B cell (primary cell): ENCODE measurements at regions not wholly inside any gene's neighbourhood (a gene's known extent, or its start where the extent isn't known, plus 50 kb on each side); places are given as distances from the start of the nearest gene placed in this dataset.

Experiments used
- ATAC-seq: fragments of 200-7000 bp; cut with Tn5 transposase; one replicate; pipeline ENCODE4 v1.10.0; 2021; ENCODE audit warnings: low read depth, mild to moderate bottlenecking, moderate number of reproducible peaks, moderate library complexity
- CTCF ChIA-PET: fragments of 350-600 bp; sonication (Branson Sonifier 250); formaldehyde crosslinking; loops from one replicate; lab custom pipeline; 2021; ENCODE audit warnings: antibody characterized with exemption, inconsistent platforms; lab: Charles Lee
- POLR2A ChIA-PET: fragments of 350-600 bp; sonication (Branson Sonifier 250); formaldehyde crosslinking; loops from one replicate; lab custom pipeline; 2021; ENCODE audit warnings: antibody characterized with exemption; lab: Charles Lee
- DNase-seq: peaks from one replicate; pipeline ENCODE4 v3.0.0; 2013
- H2AFZ ChIP-seq: 2 replicates; pipeline ENCODE4 v1.6.1; 2012; ENCODE audit warnings: mild to moderate bottlenecking, low read depth, low read length; ENCODE audit not compliant: insufficient read depth, poor library complexity, severe bottlenecking
- H3K27ac ChIP-seq, 2 donors: 1 replicate in 1 of 2; 2 replicates in 1 of 2; pipeline ENCODE4 v1.5.1; 2012 to 2013; ENCODE audit warnings: low read length in 2 of 2, mild to moderate bottlenecking in 2 of 2, moderate library complexity in 1 of 2
- H3K27me3 ChIP-seq, 4 experiments: fragments of 200-600 bp in 1 of 4; sonication (generic) in 1 of 4; replicated peaks in 1 of 4; 1 replicate in 2 of 4; 2 replicates in 2 of 4; pipeline versions ENCODE4 v1.6.1 to v1.7.0; 2013 to 2016; ENCODE audit warnings: low read length in 3 of 4, mild to moderate bottlenecking in 2 of 4, mixed read lengths in 1 of 4, moderate library complexity in 1 of 4; ENCODE audit not compliant: insufficient read depth in 4 of 4, control insufficient read depth in 3 of 4; ENCODE audit errors: control extremely low read depth in 1 of 4
- H3K36me3 ChIP-seq, 2 experiments: replicated peaks in 1 of 2; 1 replicate in 1 of 2; 2 replicates in 1 of 2; pipeline versions ENCODE4 v1.6.1 to v1.7.1; 2013; ENCODE audit warnings: low read length in 1 of 2; ENCODE audit not compliant: insufficient read depth in 2 of 2, control insufficient read depth in 1 of 2; ENCODE audit errors: control extremely low read depth in 1 of 2, extremely low read depth in 1 of 2
- H3K4me1 ChIP-seq, 2 donors: fragments of 200-600 bp in 1 of 2; sonication (generic) in 1 of 2; 1 replicate in 1 of 2; 2 replicates in 1 of 2; pipeline versions ENCODE4 v1.5.1 to v1.6.1; 2013 to 2017; ENCODE audit warnings: low read length in 2 of 2; ENCODE audit not compliant: control insufficient read depth in 2 of 2, insufficient read depth in 2 of 2
- H3K4me2 ChIP-seq: replicated peaks from 2 replicates; pipeline ENCODE3; 2012; ENCODE audit warnings: mild to moderate bottlenecking, low read depth, low read length; ENCODE audit not compliant: poor library complexity, severe bottlenecking
- H3K4me3 ChIP-seq, 5 experiments: fragments of 200-600 bp in 1 of 5; sonication (generic) in 1 of 5; 1 replicate in 3 of 5; 2 replicates in 2 of 5; pipeline versions ENCODE4 v1.5.1 to v1.7.0; 2011 to 2016; ENCODE audit warnings: low read length in 4 of 5, mild to moderate bottlenecking in 4 of 5, low read depth in 2 of 5, control low read depth in 1 of 5, moderate library complexity in 1 of 5; ENCODE audit not compliant: insufficient read depth in 1 of 5; ENCODE audit errors: control extremely low read depth in 1 of 5, extremely low read depth in 1 of 5
- H3K79me2 ChIP-seq: fragments of 200-600 bp; sonication (generic); one replicate; pipeline ENCODE4 v1.6.0; 2016; ENCODE audit warnings: low read length; ENCODE audit not compliant: control insufficient read depth, insufficient read depth
- H3K9ac ChIP-seq: fragments of 200-600 bp; sonication (generic); 2 replicates; pipeline ENCODE4 v1.6.1; 2017; ENCODE audit warnings: mild to moderate bottlenecking, low read length, moderate library complexity
- H3K9me3 ChIP-seq, 3 donors: one replicate each; pipeline versions ENCODE4 v1.6.1 to v1.7.1; 2013; ENCODE audit warnings: low read length in 2 of 3; ENCODE audit not compliant: control insufficient read depth in 2 of 3, insufficient read depth in 1 of 3; ENCODE audit errors: control extremely low read depth in 1 of 3
- H4K20me1 ChIP-seq: 2 replicates; pipeline ENCODE4 v1.6.0; 2012; ENCODE audit warnings: mild to moderate bottlenecking, low read length; ENCODE audit not compliant: insufficient read depth, control insufficient read depth, poor library complexity, severe bottlenecking
- H3K27ac Mint-ChIP-seq: one replicate; pipeline ENCODE4 v1.8.0; 2021; ENCODE audit warnings: mixed read lengths
- H3K27me3 Mint-ChIP-seq: one replicate; pipeline ENCODE4 v1.8.0; 2021; ENCODE audit warnings: mixed read lengths
- H3K4me1 Mint-ChIP-seq: one replicate; pipeline ENCODE4 v1.8.0; 2021; ENCODE audit warnings: mixed read lengths
- H3K4me3 Mint-ChIP-seq: one replicate; pipeline ENCODE4 v1.8.0; 2021; ENCODE audit warnings: mixed read lengths
- H3K9me3 Mint-ChIP-seq: one replicate; pipeline ENCODE4 v1.8.0; 2022; ENCODE audit warnings: mixed read lengths; ENCODE audit not compliant: insufficient read depth
- CTCF ChIP-seq: fragments of 200-600 bp; IDR thresholded peaks from one replicate; pipeline ENCODE4 v1.8.0; 2022; ENCODE audit warnings: antibody characterized with exemption, mild to moderate bottlenecking
- EZH2 ChIP-seq: IDR thresholded peaks from 2 replicates; pipeline ENCODE4 v1.6.1; 2012; ENCODE audit warnings: borderline replicate concordance, low read depth, mild to moderate bottlenecking, moderate library complexity, low read length; ENCODE audit not compliant: insufficient read depth, poor library complexity, severe bottlenecking
- WGBS: methylation state at CpG from one replicate; pipeline ENCODE4 v1.1.5; 2013; ENCODE audit warnings: missing lambda C conversion rate; ENCODE audit not compliant: insufficient coverage; 5-methylcytosine and 5-hydroxymethylcytosine counted together
- intact Hi-C: fragments of 100-400 bp; cut with micrococcal nuclease; formaldehyde crosslinking; loops from one replicate; pipeline ENCODE4 v1.10.0; 2022

- Histone ChIP-seq H3K4me3 (no peak overlapping the region), H3K4me1 (no peaks in the 10 kb centered on the region), H3K36me3 (no peaks in the 10 kb centered on the region), H3K4me2 (no peak overlapping the region), H3K27ac (no peak overlapping the region), H4K20me1 (no peaks in the 10 kb centered on the region), H3K9ac (no peak overlapping the region), H2AFZ (no peak overlapping the region), H3K27me3 (no peaks in the 10 kb centered on the region), H3K9me3 (peaks cover 0 to 8% (median 0%) of the 10 kb centered on the region in 3 donors), H3K79me2 (no peaks in the 10 kb centered on the region)
- Mint-ChIP-seq H3K4me1 (no peaks in the 10 kb centered on the region), H3K27ac (no peak overlapping the region), H3K4me3 (no peak overlapping the region), H3K9me3 (peaks cover 6% of the 10 kb centered on the region), H3K27me3 (no peaks in the 10 kb centered on the region)
- TF ChIP-seq CTCF (no peak), EZH2 (no peak)
- intact Hi-C loops = no loop called here
- WGBS = no CpG with 5 or more reads among the region's 2 CpGs
- DNase-seq (no peak), ATAC-seq (no peak)
- POLR2A ChIA-PET = no interaction called here
- CTCF ChIA-PET = no interaction called here
Measured at GRCh38 chr11:37134637-37135036, 536.6 kb upstream of the RAG2 start.

DNA sequence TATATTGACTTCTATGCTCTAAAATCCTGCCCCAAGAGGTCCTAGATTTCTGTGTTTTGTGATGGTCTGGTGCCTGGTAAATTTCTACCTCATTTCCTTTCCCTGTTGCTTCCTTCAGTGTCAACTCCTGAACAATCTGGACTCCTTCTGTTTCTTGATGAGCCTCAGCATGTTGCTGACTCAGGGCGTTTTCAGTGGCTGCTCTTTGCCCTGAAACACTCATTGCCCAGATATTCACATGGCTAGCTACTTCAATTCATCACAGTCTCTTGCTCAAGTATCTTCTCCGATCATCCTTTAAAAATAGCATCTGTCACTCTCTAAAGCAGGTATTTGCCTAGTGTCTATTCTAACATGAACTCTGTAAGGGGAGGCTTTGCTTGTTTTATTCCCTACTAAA lies 526.3 kb upstream of the RAG2 start:
- peaks cover 2% of the 10 kb centered on the region for H3K9me3 Mint-ChIP-seq
- H3K4me1 Mint-ChIP-seq = no peaks in the 10 kb centered on the region
- Histone ChIP-seq H3K4me2 (no peak overlapping the region), H3K36me3 (no peaks in the 10 kb centered on the region), H3K9me3 (no peaks in the 10 kb centered on the region), H3K4me1 (no peaks in the 10 kb centered on the region), H3K27ac (no peak overlapping the region), H2AFZ (no peak overlapping the region), H3K27me3 (no peaks in the 10 kb centered on the region), H3K4me3 (no peak overlapping the region), H3K9ac (no peak overlapping the region), H3K79me2 (no peaks in the 10 kb centered on the region), H4K20me1 (no peaks in the 10 kb centered on the region)
- no peaks in the 10 kb centered on the region for H3K27me3 Mint-ChIP-seq
- DNase-seq (no peak), ATAC-seq (no peak)
- intact Hi-C loops = no loop called here
- WGBS = 40% methylated on average over 1 of the region's 2 CpGs
- CTCF ChIA-PET = no interaction called here
- TF ChIP-seq EZH2 (no peak), CTCF (no peak)
- no peak overlapping the region for H3K27ac Mint-ChIP-seq
- no peak overlapping the region for H3K4me3 Mint-ChIP-seq
- POLR2A ChIA-PET = no interaction called here
